Suprapubic skin (tissue), 3 donors: ENCODE measurements at regions not wholly inside any gene's neighbourhood (a gene's known extent, or its start where the extent isn't known, plus 50 kb on each side); places are given as distances from the start of the nearest gene placed in this dataset.

Experiments used
- CTCF ChIP-seq, 2 donors: fragments of 200-600 bp in 1 of 2; fragments of 450-650 bp in 1 of 2; sonication (generic) in 1 of 2; IDR thresholded peaks; one replicate each; pipeline ENCODE4 v1.5.1; 2016 to 2019; ENCODE audit warnings: antibody characterized with exemption in 2 of 2, mild to moderate bottlenecking in 1 of 2, moderate library complexity in 1 of 2
- POLR2AphosphoS5 ChIP-seq, 3 donors: sonication (generic); formaldehyde crosslinking; IDR thresholded peaks; one replicate each; pipeline ENCODE4 v1.6.1; 2017; ENCODE audit warnings: antibody characterized with exemption in 3 of 3

GRCh38 chr6:49333345-49334125 is 129.5 kb downstream of the MMUT start:
- TF ChIP-seq CTCF (IDR thresholded peaks at IDR 0.05) = no peak
- no peak for TF ChIP-seq POLR2AphosphoS5 (IDR thresholded peaks at IDR 0.05)
